ENCODE measurements at regions not wholly inside any gene's neighbourhood (a gene's known extent, or its start where the extent isn't known, plus 50 kb on each side); places are given as distances from the start of the nearest gene placed in this dataset.
"Not testable (repeated sequence)": the region's sequence is repeated elsewhere in the genome, so short reads cannot be mapped to it uniquely, and the experiment has no call there.

DNA sequence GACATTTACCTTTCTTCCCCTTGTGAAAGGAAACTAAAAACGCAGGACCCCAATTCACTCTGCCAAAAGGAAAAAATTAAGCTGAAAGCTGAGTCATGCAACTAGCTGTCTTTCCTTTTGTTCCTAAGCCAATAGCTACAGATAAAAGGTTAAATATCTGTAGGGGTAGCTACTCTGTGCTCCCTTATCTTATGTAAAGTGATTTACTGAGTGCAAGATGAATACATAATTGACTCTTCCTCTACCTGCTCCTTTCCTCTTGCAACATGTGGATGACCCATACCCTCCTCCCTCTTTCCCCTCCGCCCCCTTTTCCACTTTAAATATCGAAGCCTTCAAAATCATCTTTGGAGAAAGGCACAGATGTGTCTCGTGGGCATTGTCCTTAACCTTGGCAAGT lies 68.0 kb upstream of the ZNF157 start:
- intact Hi-C loops (cut with DNase I) = no loop called here
- DNase-seq = no peak

DNA sequence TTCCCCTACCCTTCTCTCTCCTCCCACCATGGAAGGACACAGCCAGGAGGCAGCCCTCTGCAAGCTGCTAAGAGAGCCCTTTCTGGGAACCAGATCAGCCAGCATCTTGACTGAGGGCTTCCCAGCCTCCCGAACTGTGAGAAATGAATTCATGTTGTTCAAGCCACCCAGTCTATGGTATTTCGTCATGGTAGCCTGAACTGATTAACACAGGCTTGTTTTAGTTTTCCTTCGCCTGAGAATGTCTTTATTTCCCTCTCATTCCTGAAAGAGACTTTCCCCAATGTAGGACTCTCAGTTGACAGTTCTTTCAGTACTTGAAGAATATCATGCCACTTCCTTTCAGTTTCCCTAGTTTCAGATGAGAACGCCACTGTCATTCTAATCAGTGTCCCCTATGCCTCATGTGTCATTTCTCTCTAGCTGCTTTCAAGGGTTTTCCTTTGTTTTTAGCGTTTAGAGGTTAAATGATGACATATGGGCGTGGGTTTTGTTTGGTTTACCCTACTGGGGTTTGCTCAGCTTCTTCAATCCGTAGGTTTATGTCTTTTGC lies 63.8 kb upstream of the ZNF157 start:
- DNase-seq; intact Hi-C loops (cut with DNase I): not testable (repeated sequence)

DNA sequence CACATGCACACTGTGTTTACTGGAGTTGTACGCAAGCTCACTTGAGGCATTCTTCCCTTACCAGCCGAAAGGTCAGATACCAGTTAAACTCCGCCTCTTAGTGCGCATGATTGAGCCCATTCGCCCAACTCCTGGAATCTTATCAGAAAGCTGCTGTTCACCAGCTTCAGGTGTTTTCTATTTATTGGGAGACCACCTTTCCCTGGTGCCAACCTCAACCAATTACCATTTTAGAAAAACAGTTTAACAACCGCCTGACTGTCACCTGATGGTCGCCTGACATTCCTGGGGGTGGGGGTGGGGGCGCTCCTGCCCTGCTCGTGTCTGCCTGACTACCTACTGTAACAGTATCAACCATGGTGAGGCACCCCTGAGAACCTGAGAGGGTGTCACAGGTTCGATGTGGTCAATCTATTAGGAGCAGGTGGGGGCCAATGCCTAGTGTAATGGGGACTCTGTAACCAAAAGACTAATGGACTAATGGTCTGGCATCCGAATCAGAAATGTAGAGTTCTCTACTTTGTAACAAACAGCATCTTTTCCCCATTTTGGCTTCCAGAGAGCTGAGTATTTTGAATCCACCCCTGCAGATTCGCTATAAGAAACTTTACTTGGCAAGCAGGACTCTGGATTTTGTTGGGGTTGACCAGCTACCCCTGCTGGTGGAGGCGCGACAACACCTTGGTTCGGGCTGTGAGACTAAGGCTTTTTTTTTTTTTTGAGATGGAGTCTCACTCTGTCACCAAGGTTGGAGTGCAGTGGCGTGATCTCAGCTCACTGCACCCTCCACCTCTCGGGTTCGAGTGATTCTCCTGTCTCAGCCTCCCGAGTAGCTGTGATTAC lies 58.2 kb upstream of the ZNF157 start:
- intact Hi-C loops (cut with DNase I) = no loop called here
- DNase-seq = peak in 21 of 42 donors; percentile 1 to 49 (median 19)

DNA sequence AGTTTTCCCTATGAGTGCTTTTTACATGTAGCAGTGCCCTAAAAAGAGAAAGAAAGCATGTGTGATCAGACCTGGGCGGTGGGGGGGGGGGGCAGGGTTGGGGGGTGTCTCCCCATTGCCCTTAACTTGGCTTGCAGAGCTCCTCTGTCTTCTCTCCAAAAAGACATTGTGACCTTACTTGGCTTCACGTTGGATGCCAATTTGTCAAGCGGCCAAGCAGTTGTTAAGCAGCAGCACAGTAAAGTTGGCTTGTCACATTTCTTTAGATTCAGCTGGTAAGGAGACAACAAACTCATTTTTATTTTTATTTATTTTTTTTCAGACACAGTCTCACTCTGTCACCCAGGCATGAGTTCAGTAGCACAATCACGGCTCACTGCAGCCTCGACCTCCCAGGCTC lies 57.3 kb upstream of the ZNF157 start:
- no peak for DNase-seq
- intact Hi-C loops (cut with DNase I) = no loop called here

DNA sequence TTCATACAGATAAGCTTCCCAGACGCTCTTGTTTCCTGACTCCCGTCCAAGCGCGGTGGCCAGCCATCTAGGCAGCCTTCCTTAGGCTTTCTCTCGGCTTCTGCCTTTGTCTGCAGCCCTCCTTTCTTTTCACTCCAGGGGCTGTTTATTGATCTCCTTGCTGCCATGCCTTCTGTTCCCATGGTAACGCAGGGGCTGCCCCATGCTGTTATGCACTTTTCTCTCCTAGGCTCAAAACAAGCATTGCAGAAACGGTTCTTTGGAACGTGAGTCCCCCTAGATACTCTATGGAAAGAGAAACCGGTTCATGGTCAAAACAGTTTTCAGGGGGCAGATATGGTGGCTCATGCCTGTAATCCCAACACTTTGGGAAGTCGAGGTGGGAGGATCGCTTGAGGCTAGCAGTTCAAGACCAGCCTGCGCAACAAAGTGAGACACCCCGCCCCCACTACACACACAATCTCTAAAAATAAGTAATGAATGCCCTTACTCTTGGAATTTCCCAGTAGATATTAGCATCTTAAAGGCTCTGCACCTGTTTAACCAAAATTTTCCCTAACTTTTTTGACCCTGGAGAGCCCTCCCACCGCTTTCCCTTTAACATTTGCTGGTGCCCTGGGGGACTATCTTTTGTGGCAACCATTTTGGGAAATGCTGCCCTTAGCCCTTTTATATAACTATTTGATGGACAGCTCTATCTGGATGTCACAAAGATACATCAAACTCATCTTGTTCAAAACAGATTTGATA lies 53.9 kb upstream of the ZNF157 start:
- DNase-seq = peak in 1 of 42 donors; percentile 1
- intact Hi-C loops (cut with DNase I) = no loop called here
